Gastroesophageal sphincter (tissue), 3 donors: ENCODE measurements at regions not wholly inside any gene's neighbourhood (a gene's known extent, or its start where the extent isn't known, plus 50 kb on each side); places are given as distances from the start of the nearest gene placed in this dataset.

Experiments
- CTCF ChIP-seq, 4 experiments: fragments of 200-600 bp in 2 of 4; fragments of 450-650 bp in 2 of 4; sonication (generic) in 1 of 4; IDR thresholded peaks; one replicate each; pipeline ENCODE4 v1.5.1; 2017 to 2019; ENCODE audit warnings: antibody characterized with exemption in 4 of 4, mild to moderate bottlenecking in 2 of 4, moderate library complexity in 2 of 4
- EP300 ChIP-seq: sonication (generic); formaldehyde crosslinking; IDR thresholded peaks from one replicate; pipeline ENCODE4 v1.6.1; 2017; ENCODE audit warnings: antibody characterized with exemption, mild to moderate bottlenecking
- POLR2A ChIP-seq, 2 donors: fragments of 450-650 bp; IDR thresholded peaks; one replicate each; pipeline ENCODE4 v1.6.1; 2017; ENCODE audit warnings: antibody characterized with exemption in 2 of 2, mild to moderate bottlenecking in 2 of 2, moderate library complexity in 1 of 2
- POLR2AphosphoS5 ChIP-seq: sonication (generic); formaldehyde crosslinking; IDR thresholded peaks from one replicate; pipeline ENCODE4 v1.6.1; 2017; ENCODE audit warnings: antibody characterized with exemption

- TF ChIP-seq POLR2A (IDR thresholded peaks at IDR 0.05) = no peak
- TF ChIP-seq EP300 = no peak
- TF ChIP-seq CTCF (IDR thresholded peaks at IDR 0.05) = no peak
- no peak for TF ChIP-seq POLR2AphosphoS5
These were observed 561.4 kb downstream of the BNC2 start for GRCh38 chr9:16309082-16309468.
